GM06990 (cell line): ENCODE measurements at regions not wholly inside any gene's neighbourhood (a gene's known extent, or its start where the extent isn't known, plus 50 kb on each side); places are given as distances from the start of the nearest gene placed in this dataset.
A peak's percentile ranks its signal among the peaks of the same experiment; 100 is the strongest.

ENCODE experiments used
- DNase-seq: peaks from one replicate; pipeline ENCODE4 v3.0.0-alpha.2; 2011; ENCODE audit not compliant: insufficient read length; ENCODE audit errors: extremely low read depth
- H3K27me3 ChIP-seq: replicated peaks from 2 replicates; pipeline ENCODE4 v1.6.0; 2011; ENCODE audit warnings: low read length; ENCODE audit not compliant: control insufficient read depth, insufficient read depth
- H3K36me3 ChIP-seq: 2 replicates; pipeline ENCODE4 v1.5.1; 2011; ENCODE audit warnings: low read length; ENCODE audit not compliant: control insufficient read depth, insufficient read depth
- H3K4me3 ChIP-seq: replicated peaks from 2 replicates; pipeline ENCODE4 v1.5.1; 2011; ENCODE audit warnings: low read depth, mild to moderate bottlenecking, control low read depth, low read length
- TF ChIP-seq, protein P1 (sequence below): IDR thresholded peaks from 2 replicates; pipeline ENCODE4 v1.5.1; 2011; ENCODE audit warnings: low read length, control low read depth, mild to moderate bottlenecking, inconsistent platforms; ENCODE audit not compliant: insufficient read depth, poor library complexity, severe bottlenecking

DNA sequence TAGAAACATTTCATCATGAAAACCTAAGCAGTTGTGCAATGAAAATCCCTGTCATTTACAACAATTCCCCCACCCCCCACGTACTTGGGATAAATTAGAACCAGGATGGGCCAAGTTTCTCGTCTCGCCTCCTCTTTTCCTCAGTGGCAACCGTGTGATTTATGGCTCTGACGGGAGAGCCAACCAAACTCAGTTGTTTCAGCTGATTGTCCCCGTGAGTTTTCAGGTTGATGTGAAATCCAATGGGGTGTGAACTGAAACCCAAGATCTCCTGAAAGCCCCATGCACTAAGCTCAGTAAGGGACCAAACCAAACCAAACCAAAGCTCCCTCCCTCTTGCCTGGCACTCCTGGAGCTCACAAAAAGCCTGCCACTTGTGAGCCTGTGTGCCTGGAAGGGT, 138.7 kb upstream of the SLC24A2 start:
- no peaks in the 10 kb centered on the region for H3K27me3 ChIP-seq
- H3K36me3 ChIP-seq = no peaks in the 10 kb centered on the region
- no peak overlapping the region for H3K4me3 ChIP-seq
- no peak for DNase-seq
- TF ChIP-seq, protein P1, sequence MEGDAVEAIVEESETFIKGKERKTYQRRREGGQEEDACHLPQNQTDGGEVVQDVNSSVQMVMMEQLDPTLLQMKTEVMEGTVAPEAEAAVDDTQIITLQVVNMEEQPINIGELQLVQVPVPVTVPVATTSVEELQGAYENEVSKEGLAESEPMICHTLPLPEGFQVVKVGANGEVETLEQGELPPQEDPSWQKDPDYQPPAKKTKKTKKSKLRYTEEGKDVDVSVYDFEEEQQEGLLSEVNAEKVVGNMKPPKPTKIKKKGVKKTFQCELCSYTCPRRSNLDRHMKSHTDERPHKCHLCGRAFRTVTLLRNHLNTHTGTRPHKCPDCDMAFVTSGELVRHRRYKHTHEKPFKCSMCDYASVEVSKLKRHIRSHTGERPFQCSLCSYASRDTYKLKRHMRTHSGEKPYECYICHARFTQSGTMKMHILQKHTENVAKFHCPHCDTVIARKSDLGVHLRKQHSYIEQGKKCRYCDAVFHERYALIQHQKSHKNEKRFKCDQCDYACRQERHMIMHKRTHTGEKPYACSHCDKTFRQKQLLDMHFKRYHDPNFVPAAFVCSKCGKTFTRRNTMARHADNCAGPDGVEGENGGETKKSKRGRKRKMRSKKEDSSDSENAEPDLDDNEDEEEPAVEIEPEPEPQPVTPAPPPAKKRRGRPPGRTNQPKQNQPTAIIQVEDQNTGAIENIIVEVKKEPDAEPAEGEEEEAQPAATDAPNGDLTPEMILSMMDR = no peak

GRCh38 chr9:19926774-19927173, 137.9 kb upstream of the SLC24A2 start:
- H3K36me3 ChIP-seq = no peaks in the 10 kb centered on the region
- no peak overlapping the region for H3K4me3 ChIP-seq
- H3K27me3 ChIP-seq = no peaks in the 10 kb centered on the region
- TF ChIP-seq, protein P1 = no peak
- DNase-seq = no peak

- Histone ChIP-seq H3K4me3 (peak overlapping the region; percentile 37), H3K36me3 (no peaks in the 10 kb centered on the region), H3K27me3 (no peaks in the 10 kb centered on the region)
- TF ChIP-seq, protein P1 = peak; percentile 92
- peak; percentile 34 for DNase-seq
These were observed 137.1 kb upstream of the SLC24A2 start for GRCh38 chr9:19925674-19926503.

DNA sequence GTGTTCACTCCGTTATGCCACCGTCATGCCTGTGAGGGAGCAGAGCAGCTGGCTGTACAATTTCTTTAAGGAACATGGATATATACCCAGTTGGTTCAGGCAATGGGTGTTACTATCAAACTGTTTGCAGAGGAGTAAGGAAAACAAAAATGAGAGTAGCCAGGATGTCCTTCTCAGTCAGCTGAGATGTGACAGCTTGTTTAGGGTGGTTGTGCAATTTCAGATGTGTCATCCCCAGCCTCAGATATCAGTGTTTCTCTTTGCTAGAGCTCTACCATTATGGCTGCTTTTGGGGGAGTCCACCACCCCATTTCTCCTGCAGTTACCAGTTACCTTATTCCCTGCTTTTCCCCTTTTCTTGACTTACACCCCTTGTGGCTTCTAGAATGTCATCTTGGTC, 135.2 kb upstream of the SLC24A2 start:
- TF ChIP-seq, protein P1 = no peak
- H3K27me3 ChIP-seq = no peaks in the 10 kb centered on the region
- H3K36me3 ChIP-seq = no peaks in the 10 kb centered on the region
- no peak for DNase-seq
- no peak overlapping the region for H3K4me3 ChIP-seq

DNA sequence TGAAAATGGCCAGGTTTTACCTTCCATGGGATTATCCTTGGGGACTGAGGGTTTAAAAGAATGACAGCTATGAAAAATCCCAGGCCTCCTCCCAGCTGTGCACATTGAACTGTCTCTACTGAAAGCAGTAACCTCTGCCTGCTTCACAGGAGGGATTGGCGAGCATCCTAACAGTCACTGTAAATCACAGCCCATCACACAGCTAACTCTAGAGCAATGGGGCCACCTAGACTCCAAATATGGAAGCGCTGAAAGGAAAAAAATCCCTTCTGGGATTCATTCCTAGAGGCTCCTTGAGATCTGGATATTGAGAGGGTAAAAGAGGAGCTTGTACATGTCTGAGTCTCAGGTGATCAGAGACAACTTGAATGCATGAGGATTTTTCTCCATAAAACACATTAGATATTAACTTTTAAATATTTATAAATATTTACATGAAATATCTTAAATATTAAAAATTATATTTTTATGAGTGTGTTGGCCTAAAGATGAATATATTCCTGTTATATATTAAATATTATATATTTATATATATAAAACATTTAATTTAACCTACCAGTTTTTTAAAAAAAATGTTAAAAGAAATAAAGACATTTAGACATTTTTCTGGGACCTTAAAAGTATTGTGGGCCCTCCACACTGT, 133.8 kb upstream of the SLC24A2 start:
- Histone ChIP-seq H3K36me3 (no peaks in the 10 kb centered on the region), H3K4me3 (no peak overlapping the region), H3K27me3 (no peaks in the 10 kb centered on the region; the same call in none of the 2 replicates)
- TF ChIP-seq, protein P1 = peak; percentile 5
- DNase-seq = no peak
